SK-N-SH (cell line): ENCODE measurements at regions not wholly inside any gene's neighbourhood (a gene's known extent, or its start where the extent isn't known, plus 50 kb on each side); places are given as distances from the start of the nearest gene placed in this dataset.

Experiments used
- ELF1 ChIP-seq: IDR thresholded peaks from 2 replicates; pipeline ENCODE4 v1.4.0; 2012
- GABPA ChIP-seq: IDR thresholded peaks from 2 replicates; pipeline ENCODE4 v1.4.0; 2012; ENCODE audit warnings: low read depth, mild to moderate bottlenecking
- JUND ChIP-seq: IDR thresholded peaks from 2 replicates; pipeline ENCODE4 v1.4.0; 2012
- POLR2AphosphoS5 ChIP-seq: IDR thresholded peaks from 2 replicates; pipeline ENCODE4 v1.6.1; 2012; ENCODE audit warnings: low read depth, low read length
- TAF1 ChIP-seq: IDR thresholded peaks from 2 replicates; pipeline ENCODE4 v1.6.1; 2012; ENCODE audit warnings: low read depth, mild to moderate bottlenecking, low read length, moderate library complexity, borderline replicate concordance
- TF ChIP-seq, protein P1 (sequence below): IDR thresholded peaks from 2 replicates; pipeline ENCODE4 v1.4.0; 2012; ENCODE audit warnings: low read depth, borderline replicate concordance
- TF ChIP-seq, protein P2 (sequence below): fragments of 200-600 bp; sonication (generic); IDR thresholded peaks from 2 replicates; pipeline ENCODE4 v1.6.1; 2017; ENCODE audit warnings: antibody characterized with exemption, mild to moderate bottlenecking, moderate library complexity
- TF ChIP-seq, protein P3 (sequence below): IDR thresholded peaks from 2 replicates; pipeline ENCODE4 v1.6.1; 2012; ENCODE audit warnings: mild to moderate bottlenecking, low read depth, low read length, moderate library complexity
- TF ChIP-seq, protein P4 (sequence below): IDR thresholded peaks from 2 replicates; pipeline ENCODE4 v1.4.0; 2012; ENCODE audit warnings: low read depth, borderline replicate concordance

DNA sequence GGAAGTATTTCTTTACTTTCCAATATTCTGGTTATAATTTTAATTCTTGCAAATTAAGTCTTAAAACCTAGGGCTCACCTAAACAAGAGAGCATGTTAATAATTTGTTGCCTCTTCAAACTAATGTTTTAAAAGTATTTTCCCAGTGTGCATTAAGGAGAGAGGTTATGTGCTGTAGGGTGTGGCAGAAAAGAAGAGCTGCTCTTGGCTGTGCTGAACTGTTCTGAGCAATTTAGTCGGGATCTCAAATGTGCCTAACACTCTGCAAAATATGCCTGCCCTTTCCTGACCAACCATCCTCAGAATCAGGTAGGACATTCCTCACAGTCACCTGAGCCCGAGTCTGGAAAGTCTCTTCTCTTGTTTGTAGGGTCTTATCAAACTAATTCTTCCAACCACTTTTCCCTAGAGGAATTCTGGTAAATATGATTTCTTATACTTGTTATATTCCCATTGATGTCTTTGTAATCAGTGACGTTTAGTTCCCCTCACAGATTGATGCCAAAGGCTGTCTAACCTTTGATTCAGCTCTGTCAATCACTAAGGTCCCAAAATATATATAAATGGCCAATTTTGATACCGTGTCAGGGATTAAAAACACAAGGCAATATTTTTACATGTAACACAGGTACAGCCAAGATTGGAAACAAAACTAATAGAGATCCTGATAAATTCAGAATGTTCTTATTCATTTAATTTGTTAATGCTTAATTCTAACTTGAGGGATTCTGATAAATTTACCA, 298.4 kb downstream of the ADGB start:
- TF ChIP-seq, protein P1, sequence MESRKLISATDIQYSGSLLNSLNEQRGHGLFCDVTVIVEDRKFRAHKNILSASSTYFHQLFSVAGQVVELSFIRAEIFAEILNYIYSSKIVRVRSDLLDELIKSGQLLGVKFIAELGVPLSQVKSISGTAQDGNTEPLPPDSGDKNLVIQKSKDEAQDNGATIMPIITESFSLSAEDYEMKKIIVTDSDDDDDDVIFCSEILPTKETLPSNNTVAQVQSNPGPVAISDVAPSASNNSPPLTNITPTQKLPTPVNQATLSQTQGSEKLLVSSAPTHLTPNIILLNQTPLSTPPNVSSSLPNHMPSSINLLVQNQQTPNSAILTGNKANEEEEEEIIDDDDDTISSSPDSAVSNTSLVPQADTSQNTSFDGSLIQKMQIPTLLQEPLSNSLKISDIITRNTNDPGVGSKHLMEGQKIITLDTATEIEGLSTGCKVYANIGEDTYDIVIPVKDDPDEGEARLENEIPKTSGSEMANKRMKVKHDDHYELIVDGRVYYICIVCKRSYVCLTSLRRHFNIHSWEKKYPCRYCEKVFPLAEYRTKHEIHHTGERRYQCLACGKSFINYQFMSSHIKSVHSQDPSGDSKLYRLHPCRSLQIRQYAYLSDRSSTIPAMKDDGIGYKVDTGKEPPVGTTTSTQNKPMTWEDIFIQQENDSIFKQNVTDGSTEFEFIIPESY: no peak
- TF ChIP-seq, protein P2, sequence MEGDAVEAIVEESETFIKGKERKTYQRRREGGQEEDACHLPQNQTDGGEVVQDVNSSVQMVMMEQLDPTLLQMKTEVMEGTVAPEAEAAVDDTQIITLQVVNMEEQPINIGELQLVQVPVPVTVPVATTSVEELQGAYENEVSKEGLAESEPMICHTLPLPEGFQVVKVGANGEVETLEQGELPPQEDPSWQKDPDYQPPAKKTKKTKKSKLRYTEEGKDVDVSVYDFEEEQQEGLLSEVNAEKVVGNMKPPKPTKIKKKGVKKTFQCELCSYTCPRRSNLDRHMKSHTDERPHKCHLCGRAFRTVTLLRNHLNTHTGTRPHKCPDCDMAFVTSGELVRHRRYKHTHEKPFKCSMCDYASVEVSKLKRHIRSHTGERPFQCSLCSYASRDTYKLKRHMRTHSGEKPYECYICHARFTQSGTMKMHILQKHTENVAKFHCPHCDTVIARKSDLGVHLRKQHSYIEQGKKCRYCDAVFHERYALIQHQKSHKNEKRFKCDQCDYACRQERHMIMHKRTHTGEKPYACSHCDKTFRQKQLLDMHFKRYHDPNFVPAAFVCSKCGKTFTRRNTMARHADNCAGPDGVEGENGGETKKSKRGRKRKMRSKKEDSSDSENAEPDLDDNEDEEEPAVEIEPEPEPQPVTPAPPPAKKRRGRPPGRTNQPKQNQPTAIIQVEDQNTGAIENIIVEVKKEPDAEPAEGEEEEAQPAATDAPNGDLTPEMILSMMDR: no peak
- no peak for TF ChIP-seq TAF1
- no peak for TF ChIP-seq JUND
- TF ChIP-seq, protein P3, sequence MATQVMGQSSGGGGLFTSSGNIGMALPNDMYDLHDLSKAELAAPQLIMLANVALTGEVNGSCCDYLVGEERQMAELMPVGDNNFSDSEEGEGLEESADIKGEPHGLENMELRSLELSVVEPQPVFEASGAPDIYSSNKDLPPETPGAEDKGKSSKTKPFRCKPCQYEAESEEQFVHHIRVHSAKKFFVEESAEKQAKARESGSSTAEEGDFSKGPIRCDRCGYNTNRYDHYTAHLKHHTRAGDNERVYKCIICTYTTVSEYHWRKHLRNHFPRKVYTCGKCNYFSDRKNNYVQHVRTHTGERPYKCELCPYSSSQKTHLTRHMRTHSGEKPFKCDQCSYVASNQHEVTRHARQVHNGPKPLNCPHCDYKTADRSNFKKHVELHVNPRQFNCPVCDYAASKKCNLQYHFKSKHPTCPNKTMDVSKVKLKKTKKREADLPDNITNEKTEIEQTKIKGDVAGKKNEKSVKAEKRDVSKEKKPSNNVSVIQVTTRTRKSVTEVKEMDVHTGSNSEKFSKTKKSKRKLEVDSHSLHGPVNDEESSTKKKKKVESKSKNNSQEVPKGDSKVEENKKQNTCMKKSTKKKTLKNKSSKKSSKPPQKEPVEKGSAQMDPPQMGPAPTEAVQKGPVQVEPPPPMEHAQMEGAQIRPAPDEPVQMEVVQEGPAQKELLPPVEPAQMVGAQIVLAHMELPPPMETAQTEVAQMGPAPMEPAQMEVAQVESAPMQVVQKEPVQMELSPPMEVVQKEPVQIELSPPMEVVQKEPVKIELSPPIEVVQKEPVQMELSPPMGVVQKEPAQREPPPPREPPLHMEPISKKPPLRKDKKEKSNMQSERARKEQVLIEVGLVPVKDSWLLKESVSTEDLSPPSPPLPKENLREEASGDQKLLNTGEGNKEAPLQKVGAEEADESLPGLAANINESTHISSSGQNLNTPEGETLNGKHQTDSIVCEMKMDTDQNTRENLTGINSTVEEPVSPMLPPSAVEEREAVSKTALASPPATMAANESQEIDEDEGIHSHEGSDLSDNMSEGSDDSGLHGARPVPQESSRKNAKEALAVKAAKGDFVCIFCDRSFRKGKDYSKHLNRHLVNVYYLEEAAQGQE: no peak
- TF ChIP-seq, protein P4, sequence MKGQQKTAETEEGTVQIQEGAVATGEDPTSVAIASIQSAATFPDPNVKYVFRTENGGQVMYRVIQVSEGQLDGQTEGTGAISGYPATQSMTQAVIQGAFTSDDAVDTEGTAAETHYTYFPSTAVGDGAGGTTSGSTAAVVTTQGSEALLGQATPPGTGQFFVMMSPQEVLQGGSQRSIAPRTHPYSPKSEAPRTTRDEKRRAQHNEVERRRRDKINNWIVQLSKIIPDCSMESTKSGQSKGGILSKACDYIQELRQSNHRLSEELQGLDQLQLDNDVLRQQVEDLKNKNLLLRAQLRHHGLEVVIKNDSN: no peak
- no peak for TF ChIP-seq POLR2AphosphoS5
- no peak for TF ChIP-seq ELF1
- no peak for TF ChIP-seq GABPA
